ENCODE measurements at regions not wholly inside any gene's neighbourhood (a gene's known extent, or its start where the extent isn't known, plus 50 kb on each side); places are given as distances from the start of the nearest gene placed in this dataset.

GRCh38 chr3:181384970-181385369 is 326.8 kb upstream of the SOX2 start (continued):
- TF ChIP-seq ELF1 (IDR thresholded peaks at IDR 0.05) = no peak
- TF ChIP-seq USF2 (IDR thresholded peaks at IDR 0.05; ENCODE audit: borderline replicate concordance, low read depth, low read length) = no peak
- no peak for TF ChIP-seq SMC3 (IDR thresholded peaks at IDR 0.05; ENCODE audit: low read depth, low read length)
- TF ChIP-seq YY1 (IDR thresholded peaks at IDR 0.05; ENCODE audit: low read depth) = no peak
- TF ChIP-seq MEF2A (IDR thresholded peaks at IDR 0.05; ENCODE audit: borderline replicate concordance, low read depth) = no peak
- TF ChIP-seq TEAD4 (IDR thresholded peaks at IDR 0.05; ENCODE audit: borderline replicate concordance, insufficient read depth) = no peak

- Histone ChIP-seq H3K4me3 (ENCODE audit: low read depth in 2 of 2, low read length in 1 of 2) (no peak overlapping the region), H3K4me1 (ENCODE audit: control insufficient read depth in 1 of 2, insufficient read depth in 2 of 2, low read depth in 1 of 2, low read length in 1 of 2) (no peaks in the 10 kb centered on the region; a peak in 1 of 4 replicates), H3K36me3 (replicated peaks in 1 of 2; ENCODE audit: control insufficient read depth in 1 of 2, insufficient read depth in 2 of 2, low read length in 1 of 2) (no peaks in the 10 kb centered on the region), H3K4me2 (no peak overlapping the region), H2AFZ (ENCODE audit: low read depth) (no peak overlapping the region), H3K9ac (no peak overlapping the region), H3K9me2 (no peaks in the 10 kb centered on the region), H3K9me3 (no peaks in the 10 kb centered on the region), H3K27ac (ENCODE audit: low read depth in 2 of 2, low read length in 1 of 2) (no peak overlapping the region), H3K27me3 (ENCODE audit: insufficient read depth) (no peaks in the 10 kb centered on the region), H4K20me1 (ENCODE audit: insufficient read depth) (no peaks in the 10 kb centered on the region), H3K79me2 (ENCODE audit: insufficient read depth) (no peaks in the 10 kb centered on the region), H3F3A (replicated peaks; ENCODE audit: insufficient read depth) (no peaks in the 10 kb centered on the region)
- TF ChIP-seq NFIC (IDR thresholded peaks at IDR 0.05; ENCODE audit: borderline replicate concordance) (no peak), RFX5 (IDR thresholded peaks at IDR 0.05; ENCODE audit: low read length) (no peak), FOXJ3 (CRISPR knock-in tag; IDR thresholded peaks at IDR 0.05) (no peak), JUND (IDR thresholded peaks at IDR 0.05) (no peak), RXRA (IDR thresholded peaks at IDR 0.05; ENCODE audit: borderline replicate concordance, low read depth) (no peak), TEAD4 (IDR thresholded peaks at IDR 0.05; ENCODE audit: borderline replicate concordance, insufficient read depth) (no peak), USF1 (IDR thresholded peaks at IDR 0.05; ENCODE audit: borderline replicate concordance, low read depth) (no peak), SIN3A (IDR thresholded peaks at IDR 0.05; ENCODE audit: borderline replicate concordance, low read depth, low read length) (no peak), SMC3 (IDR thresholded peaks at IDR 0.05; ENCODE audit: low read depth, low read length) (no peak), ZBTB33 (IDR thresholded peaks at IDR 0.05; ENCODE audit: borderline replicate concordance, low read depth) (no peak), EP300 (IDR thresholded peaks at IDR 0.05; ENCODE audit: borderline replicate concordance in 1 of 2, low read depth in 1 of 2, low read length in 1 of 2) (no peak)
- POLR2A ChIA-PET = no interaction called here
- DNase-seq = no peak
- CTCF ChIA-PET = no interaction called here
These were observed 328.0 kb upstream of the SOX2 start for GRCh38 chr3:181383760-181384159.

All from SK-N-SH (cell line).